HEK293T (cell line): ENCODE measurements at regions not wholly inside any gene's neighbourhood (a gene's known extent, or its start where the extent isn't known, plus 50 kb on each side); places are given as distances from the start of the nearest gene placed in this dataset.

Experiments used
- ARNT ChIP-seq: fragments of 450-650 bp; IDR thresholded peaks from 2 replicates; pipeline ENCODE4 v1.6.1; 2017; ENCODE audit warnings: mild to moderate bottlenecking
- BHLHE40 ChIP-seq: fragments of 450-650 bp; IDR thresholded peaks from 2 replicates; pipeline ENCODE4 v1.6.1; 2016; ENCODE audit warnings: mild to moderate bottlenecking, moderate library complexity, borderline replicate concordance
- CTBP1 ChIP-seq: fragments of 450-650 bp; IDR thresholded peaks from 2 replicates; pipeline ENCODE4 v1.6.1; 2016; ENCODE audit warnings: borderline replicate concordance
- ELF4 ChIP-seq: fragments of 450-650 bp; IDR thresholded peaks from 2 replicates; pipeline ENCODE4 v1.6.1; 2017; ENCODE audit warnings: antibody characterized with exemption
- FOXA1 ChIP-seq: fragments of 450-650 bp; IDR thresholded peaks from 2 replicates; pipeline ENCODE4 v1.6.1; 2016; ENCODE audit warnings: mild to moderate bottlenecking
- FOXK2 ChIP-seq: fragments of 450-650 bp; IDR thresholded peaks from 2 replicates; pipeline ENCODE4 v1.6.1; 2016; ENCODE audit warnings: mild to moderate bottlenecking
- FOXM1 ChIP-seq: fragments of 450-650 bp; IDR thresholded peaks from 2 replicates; pipeline ENCODE4 v1.6.1; 2017; ENCODE audit warnings: mild to moderate bottlenecking, borderline replicate concordance
- NFRKB ChIP-seq: fragments of 450-650 bp; IDR thresholded peaks from 2 replicates; pipeline ENCODE4 v1.6.1; 2016; ENCODE audit warnings: mild to moderate bottlenecking, moderate library complexity
- SP1 ChIP-seq: fragments of 450-650 bp; IDR thresholded peaks from 2 replicates; pipeline ENCODE4 v1.6.1; 2017
- SUZ12 ChIP-seq: fragments of 450-650 bp; IDR thresholded peaks from 2 replicates; pipeline ENCODE4 v1.6.1; 2016; ENCODE audit warnings: mild to moderate bottlenecking
- TARDBP ChIP-seq: fragments of 450-650 bp; IDR thresholded peaks from 2 replicates; pipeline ENCODE4 v1.6.1; 2016
- ZNF384 ChIP-seq: fragments of 450-650 bp; IDR thresholded peaks from 2 replicates; pipeline ENCODE4 v1.6.1; 2016
- TF ChIP-seq, protein P1 (sequence below): fragments of 450-650 bp; IDR thresholded peaks from 2 replicates; pipeline ENCODE4 v1.6.1; 2016

DNA sequence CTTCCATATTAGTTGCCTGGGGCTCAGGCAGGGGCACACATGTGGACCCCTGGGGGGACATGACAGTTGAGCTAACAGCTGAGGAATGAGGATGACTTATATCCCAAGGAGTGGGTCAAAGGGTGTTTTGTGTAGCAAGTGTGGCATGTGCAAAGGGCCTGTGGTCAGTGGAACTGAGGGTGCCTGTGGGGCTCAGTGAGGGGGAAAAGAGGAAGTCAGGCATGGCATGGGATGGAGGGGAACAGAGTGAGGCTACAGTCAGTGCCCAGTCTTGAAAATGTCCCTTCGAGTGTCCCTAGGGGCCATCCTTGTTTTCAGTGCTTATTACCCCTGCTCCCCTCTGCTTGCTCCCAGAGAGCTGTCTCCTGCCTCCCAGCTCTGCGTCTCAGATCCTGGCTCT is 64.3 kb upstream of the CD99 start:
- TF ChIP-seq ELF4 (no peak), FOXK2 (no peak), SP1 (no peak), FOXM1 (no peak), CTBP1 (no peak), SUZ12 (no peak), ARNT (no peak), FOXA1 (no peak), TARDBP (no peak), NFRKB (no peak), BHLHE40 (no peak), ZNF384 (no peak)
- TF ChIP-seq, protein P1, sequence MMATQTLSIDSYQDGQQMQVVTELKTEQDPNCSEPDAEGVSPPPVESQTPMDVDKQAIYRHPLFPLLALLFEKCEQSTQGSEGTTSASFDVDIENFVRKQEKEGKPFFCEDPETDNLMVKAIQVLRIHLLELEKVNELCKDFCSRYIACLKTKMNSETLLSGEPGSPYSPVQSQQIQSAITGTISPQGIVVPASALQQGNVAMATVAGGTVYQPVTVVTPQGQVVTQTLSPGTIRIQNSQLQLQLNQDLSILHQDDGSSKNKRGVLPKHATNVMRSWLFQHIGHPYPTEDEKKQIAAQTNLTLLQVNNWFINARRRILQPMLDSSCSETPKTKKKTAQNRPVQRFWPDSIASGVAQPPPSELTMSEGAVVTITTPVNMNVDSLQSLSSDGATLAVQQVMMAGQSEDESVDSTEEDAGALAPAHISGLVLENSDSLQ = no peak
